ENCODE measurements at regions not wholly inside any gene's neighbourhood (a gene's known extent, or its start where the extent isn't known, plus 50 kb on each side); places are given as distances from the start of the nearest gene placed in this dataset.
A peak's percentile ranks its signal among the peaks of the same experiment; 100 is the strongest.
"Not testable (repeated sequence)": the region's sequence is repeated elsewhere in the genome, so short reads cannot be mapped to it uniquely, and the experiment has no call there.

DNA sequence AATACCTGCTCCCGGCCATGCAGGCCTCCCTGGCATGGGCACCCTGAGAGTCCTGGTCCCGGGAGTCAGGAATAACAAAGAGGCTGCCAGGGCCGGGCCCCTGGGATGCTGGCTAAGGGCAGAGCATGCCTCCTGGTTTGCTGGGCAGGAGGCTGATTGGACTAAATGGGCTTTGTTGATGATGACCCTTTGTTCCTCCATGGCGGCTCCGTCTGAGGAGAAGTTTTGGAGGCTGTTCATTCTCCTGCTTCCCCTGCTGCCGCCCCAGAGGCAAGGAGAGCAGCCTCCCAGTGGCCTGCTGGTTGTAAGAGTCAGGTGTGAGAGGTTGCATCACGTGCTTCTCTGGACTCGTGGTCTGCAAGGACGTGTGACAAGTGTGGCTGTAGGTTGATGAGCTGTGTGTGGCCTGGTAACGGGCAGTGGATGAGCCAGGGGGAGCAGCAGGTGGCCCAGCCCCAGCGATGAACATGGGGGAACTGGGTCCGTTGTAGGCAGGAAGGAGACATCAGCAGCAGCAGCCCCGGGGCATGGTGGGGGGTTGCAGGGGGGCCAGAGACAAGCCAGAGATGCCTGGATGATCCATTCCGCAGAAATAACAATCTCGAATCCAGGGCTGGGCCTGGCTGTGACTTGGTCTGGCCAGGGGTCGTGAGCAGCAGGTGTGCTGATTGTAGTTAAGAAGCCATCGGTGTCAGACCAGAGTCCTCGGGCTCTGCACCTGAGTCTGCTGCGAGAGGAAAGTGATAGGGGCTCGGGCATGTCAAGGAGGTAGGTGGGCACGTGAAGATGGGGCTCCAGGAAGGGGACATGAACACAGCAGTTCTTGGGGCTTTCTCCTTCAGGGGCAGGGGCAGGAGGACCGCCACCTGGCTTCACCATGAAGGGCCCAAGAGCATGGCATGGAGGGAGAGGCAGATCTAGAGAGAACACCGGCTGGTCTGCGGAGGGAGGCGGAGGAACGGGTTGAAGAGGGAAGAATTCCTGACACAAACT lies 101.4 kb downstream of the TNFRSF13B start:
- no peaks in the 10 kb centered on the region for H3K9me3 Mint-ChIP-seq
- no peaks in the 10 kb centered on the region for H3K27me3 Mint-ChIP-seq (ENCODE audit: low read depth)
- H3K27ac Mint-ChIP-seq: no peak overlapping the region
- TF ChIP-seq, protein P1, sequence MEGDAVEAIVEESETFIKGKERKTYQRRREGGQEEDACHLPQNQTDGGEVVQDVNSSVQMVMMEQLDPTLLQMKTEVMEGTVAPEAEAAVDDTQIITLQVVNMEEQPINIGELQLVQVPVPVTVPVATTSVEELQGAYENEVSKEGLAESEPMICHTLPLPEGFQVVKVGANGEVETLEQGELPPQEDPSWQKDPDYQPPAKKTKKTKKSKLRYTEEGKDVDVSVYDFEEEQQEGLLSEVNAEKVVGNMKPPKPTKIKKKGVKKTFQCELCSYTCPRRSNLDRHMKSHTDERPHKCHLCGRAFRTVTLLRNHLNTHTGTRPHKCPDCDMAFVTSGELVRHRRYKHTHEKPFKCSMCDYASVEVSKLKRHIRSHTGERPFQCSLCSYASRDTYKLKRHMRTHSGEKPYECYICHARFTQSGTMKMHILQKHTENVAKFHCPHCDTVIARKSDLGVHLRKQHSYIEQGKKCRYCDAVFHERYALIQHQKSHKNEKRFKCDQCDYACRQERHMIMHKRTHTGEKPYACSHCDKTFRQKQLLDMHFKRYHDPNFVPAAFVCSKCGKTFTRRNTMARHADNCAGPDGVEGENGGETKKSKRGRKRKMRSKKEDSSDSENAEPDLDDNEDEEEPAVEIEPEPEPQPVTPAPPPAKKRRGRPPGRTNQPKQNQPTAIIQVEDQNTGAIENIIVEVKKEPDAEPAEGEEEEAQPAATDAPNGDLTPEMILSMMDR (IDR thresholded peaks at IDR 0.05; ENCODE audit: unreplicated experiment): no peak
- H3K4me3 Mint-ChIP-seq: no peak overlapping the region
- no peaks in the 10 kb centered on the region for H3K36me3 Mint-ChIP-seq
- no peak for DNase-seq (ENCODE audit: low spot score in 2 of 2, unreplicated experiment in 2 of 2)
- H3K4me1 Mint-ChIP-seq: peaks cover 7% of the 10 kb centered on the region

DNA sequence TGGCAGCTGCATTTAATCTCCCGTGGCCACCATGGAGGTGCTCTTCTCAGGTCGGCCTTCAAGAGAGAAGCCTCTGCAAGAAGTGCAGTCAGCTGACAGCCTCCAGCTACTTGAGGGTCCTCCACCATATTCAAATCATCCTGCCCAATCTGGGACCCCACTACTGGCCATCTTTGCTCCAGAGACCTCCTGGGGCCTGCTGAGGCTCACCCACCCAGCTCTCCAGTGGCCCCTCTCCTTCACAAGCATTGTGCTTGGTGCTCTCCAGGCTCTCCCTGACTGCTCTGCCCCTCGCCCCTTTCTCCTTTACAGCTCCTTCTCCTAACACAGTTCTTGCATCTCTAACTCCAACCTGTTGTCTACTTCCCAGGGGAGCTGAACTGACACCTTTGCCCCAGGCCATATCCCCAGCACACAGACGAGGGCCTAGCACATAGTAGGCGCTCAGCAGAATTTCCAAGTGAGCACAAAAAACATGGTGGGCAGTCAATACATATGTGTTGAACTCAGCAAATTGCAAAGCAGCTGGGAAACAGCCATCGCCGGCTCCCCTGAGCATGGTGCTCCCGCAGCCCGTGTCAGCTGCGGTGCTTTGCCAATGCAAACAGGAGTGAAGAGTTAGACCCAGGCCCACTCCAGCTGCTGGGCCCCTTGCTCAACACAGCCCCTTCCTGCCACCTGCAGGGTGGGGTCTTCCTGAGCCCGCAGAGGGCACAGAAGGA lies 102.2 kb downstream of the TNFRSF13B start:
- not testable (repeated sequence) for H3K4me1 Mint-ChIP-seq; H3K36me3 Mint-ChIP-seq; H3K4me3 Mint-ChIP-seq; DNase-seq (ENCODE audit: low spot score in 2 of 2, unreplicated experiment in 2 of 2); H3K27ac Mint-ChIP-seq; H3K9me3 Mint-ChIP-seq; H3K27me3 Mint-ChIP-seq (ENCODE audit: low read depth)

DNA sequence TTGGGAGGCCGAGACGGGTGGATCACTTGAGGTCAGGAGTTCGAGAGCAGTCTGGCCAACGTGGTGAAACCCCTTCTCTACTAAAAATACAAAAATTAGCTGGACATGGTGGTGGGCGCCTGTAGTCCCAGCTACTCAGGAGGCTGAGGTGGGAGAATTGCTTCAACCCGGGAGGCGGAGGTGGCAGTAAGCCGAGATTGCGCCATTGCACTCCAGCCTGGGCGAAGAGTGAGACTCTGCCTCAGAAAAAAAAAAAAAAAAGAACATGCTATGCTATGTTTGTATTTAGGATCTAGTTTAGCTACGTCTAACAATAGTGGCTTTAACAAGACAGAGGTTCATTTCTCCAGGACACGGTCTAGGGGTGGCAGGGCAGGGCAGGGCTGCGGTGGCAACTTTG lies 103.3 kb downstream of the TNFRSF13B start:
- DNase-seq (ENCODE audit: low spot score in 2 of 2, unreplicated experiment in 2 of 2): peak in 1 of 2 experiments; percentile 14
- not testable (repeated sequence) for H3K27ac Mint-ChIP-seq, H3K4me1 Mint-ChIP-seq

DNA sequence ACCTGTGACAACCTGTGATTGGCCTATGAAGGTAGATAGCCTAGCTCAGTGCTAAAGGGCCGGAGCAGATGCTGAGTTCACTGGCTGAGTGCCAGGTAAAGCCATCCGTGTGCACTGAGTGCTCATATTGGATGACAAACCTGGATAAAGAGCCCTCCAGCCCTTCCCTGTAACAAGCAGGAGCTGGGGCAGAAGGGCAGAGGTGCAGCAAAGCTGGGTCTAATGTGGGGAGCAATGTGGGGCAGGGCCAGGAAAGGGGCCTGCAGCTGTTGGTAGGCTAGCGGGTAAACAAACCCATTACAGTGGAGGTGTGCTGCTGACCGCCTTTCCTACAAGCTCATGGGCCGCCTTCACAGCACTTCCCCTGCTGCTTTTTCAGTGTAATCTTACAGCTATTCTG lies 104.4 kb downstream of the TNFRSF13B start:
- H3K27ac Mint-ChIP-seq; H3K36me3 Mint-ChIP-seq; H3K4me1 Mint-ChIP-seq; H3K27me3 Mint-ChIP-seq (ENCODE audit: low read depth); H3K9me3 Mint-ChIP-seq; H3K4me3 Mint-ChIP-seq; DNase-seq (ENCODE audit: low spot score in 2 of 2, unreplicated experiment in 2 of 2): not testable (repeated sequence)

More for the DNA sequence above, 103.3 kb downstream of the TNFRSF13B start:
- H3K36me3 Mint-ChIP-seq; H3K4me3 Mint-ChIP-seq; H3K27me3 Mint-ChIP-seq (ENCODE audit: low read depth); H3K9me3 Mint-ChIP-seq: not testable (repeated sequence)

DNA sequence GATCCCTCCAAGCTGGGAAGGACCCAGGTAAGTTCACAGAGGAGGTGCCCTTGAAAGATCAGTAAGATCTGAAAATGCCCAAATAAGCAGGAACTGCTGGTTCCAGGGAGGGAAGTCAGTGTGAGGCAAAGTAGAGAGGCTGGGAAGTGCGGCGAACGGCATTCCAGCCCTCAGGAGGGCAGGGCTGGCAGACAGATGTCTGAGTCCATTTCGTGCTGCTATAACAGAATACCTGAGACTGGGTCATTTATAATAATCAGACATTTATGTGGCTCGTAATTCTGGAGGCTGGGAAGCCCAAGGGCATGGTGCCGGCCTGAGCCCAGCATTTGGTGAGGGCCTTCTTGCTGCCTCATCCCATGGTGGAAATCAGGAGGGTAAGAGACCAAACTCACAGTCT lies 105.1 kb downstream of the TNFRSF13B start:
- not testable (repeated sequence) for DNase-seq (ENCODE audit: low spot score in 2 of 2, unreplicated experiment in 2 of 2); H3K4me1 Mint-ChIP-seq; H3K9me3 Mint-ChIP-seq; H3K4me3 Mint-ChIP-seq; H3K27me3 Mint-ChIP-seq (ENCODE audit: low read depth); H3K36me3 Mint-ChIP-seq; H3K27ac Mint-ChIP-seq

DNA sequence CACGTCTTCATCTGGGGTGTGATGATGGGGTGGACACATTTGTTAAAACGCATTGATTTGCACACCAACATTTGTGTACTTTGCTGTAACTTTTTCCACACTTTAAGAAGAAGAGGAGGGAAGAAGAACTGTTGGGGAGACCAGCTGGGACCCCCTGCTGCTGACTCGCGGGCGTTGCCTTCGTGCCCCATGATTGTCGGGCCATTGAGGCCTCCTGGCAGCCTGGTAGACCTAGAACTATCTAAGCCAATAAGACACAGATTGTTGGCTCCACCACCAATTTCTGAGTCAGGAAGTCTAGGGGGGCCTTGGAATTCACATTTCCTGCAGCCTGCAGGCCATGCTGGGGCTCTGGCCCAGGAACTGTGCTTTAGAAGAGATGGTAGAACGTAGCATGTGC lies 105.5 kb downstream of the TNFRSF13B start:
- peaks cover 7% of the 10 kb centered on the region for H3K4me1 Mint-ChIP-seq
- DNase-seq (ENCODE audit: low spot score in 2 of 2, unreplicated experiment in 2 of 2): no peak
- TF ChIP-seq, protein P1 (IDR thresholded peaks at IDR 0.05; ENCODE audit: unreplicated experiment): no peak
- no peaks in the 10 kb centered on the region for H3K27me3 Mint-ChIP-seq (ENCODE audit: low read depth)
- no peaks in the 10 kb centered on the region for H3K9me3 Mint-ChIP-seq
- H3K36me3 Mint-ChIP-seq: no peaks in the 10 kb centered on the region
- H3K27ac Mint-ChIP-seq: no peak overlapping the region
- no peak overlapping the region for H3K4me3 Mint-ChIP-seq

DNA sequence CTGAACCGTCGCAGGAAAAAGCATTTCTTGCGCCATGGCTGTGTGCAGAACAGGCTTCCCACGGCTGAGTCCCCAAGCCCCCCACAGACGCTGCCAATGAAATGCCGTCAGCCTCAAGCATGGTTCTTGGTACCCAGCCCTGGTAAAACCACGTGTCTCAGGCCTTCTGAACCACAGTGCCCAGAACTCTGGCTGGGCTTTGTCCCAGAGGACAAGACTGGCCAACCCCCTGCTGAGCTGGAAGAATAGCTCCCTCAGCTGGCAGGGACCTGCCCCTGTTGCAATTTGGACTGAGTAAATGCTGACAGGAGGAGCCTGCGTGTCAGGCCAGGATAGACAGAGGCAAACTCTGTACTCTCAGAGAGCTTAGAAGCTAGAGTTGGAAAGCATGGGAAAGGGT lies 106.2 kb downstream of the TNFRSF13B start:
- not testable (repeated sequence) for H3K4me1 Mint-ChIP-seq; DNase-seq (ENCODE audit: low spot score in 2 of 2, unreplicated experiment in 2 of 2); H3K27me3 Mint-ChIP-seq (ENCODE audit: low read depth); H3K4me3 Mint-ChIP-seq; H3K27ac Mint-ChIP-seq; H3K36me3 Mint-ChIP-seq; H3K9me3 Mint-ChIP-seq

DNA sequence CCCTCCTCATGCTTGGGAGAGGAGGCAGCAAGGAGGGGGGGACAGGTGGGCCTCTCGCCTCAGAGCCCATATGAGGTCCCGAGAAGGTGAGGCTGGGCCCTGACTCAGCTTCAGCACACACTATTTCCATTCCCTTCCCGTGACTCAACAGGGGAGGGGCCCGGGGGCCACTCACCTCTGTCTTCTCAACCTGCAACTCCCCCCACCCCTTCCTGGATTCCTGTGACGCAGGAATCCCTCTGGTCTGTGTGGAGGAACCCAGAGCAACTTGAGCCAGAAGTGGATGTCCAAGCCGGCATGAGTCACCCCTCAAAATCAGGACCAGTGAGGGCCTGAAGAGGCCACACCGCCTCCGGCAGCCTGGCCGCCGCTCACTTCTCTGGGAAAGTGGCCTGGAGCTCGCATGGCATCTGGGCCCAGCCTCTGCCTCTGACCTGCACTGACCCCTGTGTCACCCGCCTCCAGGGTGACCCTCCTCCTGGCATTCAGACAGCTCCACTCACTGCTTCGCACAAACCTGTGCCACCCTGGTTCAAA lies 106.8 kb downstream of the TNFRSF13B start:
- H3K36me3 Mint-ChIP-seq; H3K27ac Mint-ChIP-seq; H3K4me1 Mint-ChIP-seq; H3K9me3 Mint-ChIP-seq; H3K27me3 Mint-ChIP-seq (ENCODE audit: low read depth); DNase-seq (ENCODE audit: low spot score in 2 of 2, unreplicated experiment in 2 of 2); H3K4me3 Mint-ChIP-seq: not testable (repeated sequence)

DNA sequence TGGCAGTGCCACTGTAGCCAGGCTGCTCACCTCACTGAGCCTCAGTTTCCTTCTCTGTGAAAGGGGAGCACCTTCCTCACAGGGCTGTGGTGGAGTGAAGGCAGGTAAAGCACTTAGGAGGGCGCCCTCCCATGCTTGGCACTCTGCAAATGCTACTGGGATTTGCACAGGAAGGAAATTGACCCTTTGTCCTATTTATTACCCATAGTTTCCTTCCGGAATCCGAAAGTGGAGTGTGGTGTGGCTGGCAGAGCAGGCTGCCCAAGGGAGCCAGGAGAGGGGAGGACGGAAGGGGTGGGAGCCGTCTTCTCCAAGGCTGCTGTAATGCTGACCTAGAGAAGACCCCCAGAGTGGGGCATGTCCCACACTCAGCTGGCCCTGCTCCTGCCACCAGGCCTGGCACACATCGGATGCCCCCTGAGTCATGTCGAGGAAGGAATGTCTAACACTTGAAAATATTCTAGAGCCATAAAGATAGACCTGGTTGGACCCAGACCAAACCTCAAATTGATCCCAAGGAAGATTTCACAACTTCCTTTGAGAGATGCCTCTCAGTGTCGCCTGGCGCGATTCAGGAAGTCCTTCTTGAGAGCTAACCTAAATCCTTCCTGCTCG lies 107.3 kb downstream of the TNFRSF13B start:
- H3K4me1 Mint-ChIP-seq; H3K4me3 Mint-ChIP-seq; H3K36me3 Mint-ChIP-seq; DNase-seq (ENCODE audit: low spot score in 2 of 2, unreplicated experiment in 2 of 2); H3K27ac Mint-ChIP-seq; H3K9me3 Mint-ChIP-seq; H3K27me3 Mint-ChIP-seq (ENCODE audit: low read depth): not testable (repeated sequence)

DNA sequence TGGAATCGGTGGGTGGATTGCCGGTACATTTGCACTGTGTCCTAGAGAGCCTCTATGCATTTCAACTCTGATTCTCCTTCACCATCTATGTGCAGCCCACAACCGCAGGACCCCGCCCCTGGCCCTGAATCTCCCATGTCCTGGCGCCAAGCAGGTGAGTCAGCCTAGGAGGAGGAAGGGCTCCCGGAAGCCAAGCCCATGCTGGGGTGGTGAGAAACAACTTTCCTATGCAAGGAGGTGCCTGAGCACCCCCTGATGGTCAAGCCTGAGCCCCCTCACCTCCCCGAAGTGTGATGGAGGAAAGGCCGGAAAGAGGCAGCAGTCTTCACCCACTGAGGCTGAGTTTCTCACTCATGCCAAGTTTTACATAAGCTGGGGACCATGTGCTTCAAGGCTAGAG lies 110.8 kb downstream of the TNFRSF13B start:
- H3K4me1 Mint-ChIP-seq; H3K27ac Mint-ChIP-seq; H3K4me3 Mint-ChIP-seq; H3K36me3 Mint-ChIP-seq; DNase-seq (ENCODE audit: low spot score in 2 of 2, unreplicated experiment in 2 of 2); H3K9me3 Mint-ChIP-seq; H3K27me3 Mint-ChIP-seq (ENCODE audit: low read depth): not testable (repeated sequence)

DNA sequence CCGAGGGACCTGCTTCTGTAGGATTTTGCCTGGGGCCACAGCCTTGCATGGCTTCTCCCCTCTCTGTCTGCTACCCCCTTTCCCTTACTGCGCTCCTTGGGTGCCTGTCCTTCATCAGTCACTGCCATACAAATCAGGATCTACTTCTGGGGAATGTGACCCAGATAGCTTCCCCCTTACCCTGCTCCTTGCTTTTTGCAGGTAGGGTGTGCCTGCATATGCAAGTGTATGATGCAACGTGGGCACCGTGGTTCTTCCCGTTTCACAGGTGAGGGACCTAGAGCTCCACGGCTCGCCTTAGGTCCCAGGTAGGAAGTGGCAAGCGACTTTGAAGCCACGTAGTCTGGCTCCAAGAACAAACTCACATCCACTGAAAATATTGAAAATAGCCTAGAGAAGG lies 111.5 kb downstream of the TNFRSF13B start:
- H3K27me3 Mint-ChIP-seq (ENCODE audit: low read depth); H3K36me3 Mint-ChIP-seq; H3K27ac Mint-ChIP-seq; DNase-seq (ENCODE audit: low spot score in 2 of 2, unreplicated experiment in 2 of 2); H3K4me1 Mint-ChIP-seq; H3K4me3 Mint-ChIP-seq; H3K9me3 Mint-ChIP-seq: not testable (repeated sequence)

Measured in mesothelial cell of epicardium (in vitro differentiated cells).